PFSK-1 (cell line): ENCODE measurements at regions not wholly inside any gene's neighbourhood (a gene's known extent, or its start where the extent isn't known, plus 50 kb on each side); places are given as distances from the start of the nearest gene placed in this dataset.

Source experiments
- POLR2AphosphoS5 ChIP-seq: IDR thresholded peaks from 2 replicates; pipeline ENCODE4 v1.6.1; 2012; ENCODE audit warnings: low read depth, mild to moderate bottlenecking, control low read depth, low read length, moderate library complexity
- REST ChIP-seq, 2 experiments: IDR thresholded peaks; 2 replicates each; pipeline versions ENCODE4 v1.6.1 to v1.8.0; 2011 to 2012; ENCODE audit warnings: low read depth in 2 of 2, low read length in 2 of 2, control low read depth in 1 of 2, inconsistent platforms in 1 of 2, mild to moderate bottlenecking in 1 of 2, moderate library complexity in 1 of 2; ENCODE audit not compliant: insufficient read depth in 1 of 2
- SIN3A ChIP-seq: IDR thresholded peaks from 2 replicates; pipeline ENCODE4 v1.6.1; 2012; ENCODE audit warnings: mild to moderate bottlenecking, low read length, moderate library complexity, borderline replicate concordance; ENCODE audit not compliant: insufficient read depth
- TAF1 ChIP-seq: IDR thresholded peaks from 2 replicates; pipeline ENCODE4 v1.6.1; 2012; ENCODE audit warnings: low read length, control low read depth, borderline replicate concordance; ENCODE audit not compliant: insufficient read depth

GRCh38 chr15:38080651-38081275 lies 146.3 kb downstream of the TMCO5A start:
- TF ChIP-seq POLR2AphosphoS5 (no peak), SIN3A (no peak), REST (IDR thresholded peaks at IDR 0.05; ENCODE audit: insufficient read depth in 1 of 2, low read depth in 2 of 2, low read length in 2 of 2) (no peak), TAF1 (no peak)
